ENCODE measurements at regions not wholly inside any gene's neighbourhood (a gene's known extent, or its start where the extent isn't known, plus 50 kb on each side); places are given as distances from the start of the nearest gene placed in this dataset.

DNA sequence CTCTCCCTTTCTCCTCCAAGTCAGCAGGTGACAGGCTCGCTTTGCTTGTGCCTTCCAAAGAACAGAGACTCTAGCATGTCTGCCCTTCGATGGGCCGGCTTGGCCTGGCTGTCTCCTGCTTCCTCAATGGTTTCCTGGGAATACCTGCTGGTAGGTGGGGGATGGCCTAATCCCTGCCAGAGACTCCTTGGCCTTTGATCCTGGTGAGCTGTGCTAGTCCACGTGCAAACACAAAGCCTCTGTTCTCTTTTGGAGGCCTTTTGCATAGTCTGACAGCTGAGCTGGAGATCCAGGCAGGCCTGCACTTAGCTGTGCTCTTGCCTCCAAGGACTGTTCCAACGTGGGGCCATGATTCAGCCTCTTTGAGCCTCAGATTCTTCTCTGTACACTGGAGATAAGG, 67.6 kb downstream of the ARL4C start:
- Histone ChIP-seq H3F3A (ENCODE audit: insufficient read depth, low read length) (no peaks in the 10 kb centered on the region), H3K27me3 (ENCODE audit: insufficient read depth, low read length) (no peaks in the 10 kb centered on the region), H3K27ac (ENCODE audit: low read depth, low read length, poor library complexity, severe bottlenecking) (no peak overlapping the region), H3K36me3 (ENCODE audit: insufficient read depth, low read length) (no peaks in the 10 kb centered on the region), H3K79me2 (ENCODE audit: insufficient read depth, low read length) (no peaks in the 10 kb centered on the region), H2AFZ (ENCODE audit: low read length) (no peak overlapping the region), H3K4me2 (ENCODE audit: low read length) (no peak overlapping the region), H3K4me3 (ENCODE audit: low read depth, low read length, poor library complexity, severe bottlenecking) (no peak overlapping the region), H3K9me2 (ENCODE audit: low read depth, low read length) (no peaks in the 10 kb centered on the region), H3K4me1 (ENCODE audit: insufficient read depth, low read length, severe bottlenecking) (peaks cover 41% of the 10 kb centered on the region), H3K9me3 (ENCODE audit: low read length) (no peaks in the 10 kb centered on the region), H4K20me1 (ENCODE audit: insufficient read depth, low read length) (no peaks in the 10 kb centered on the region), H3K9ac (ENCODE audit: low read length) (no peak overlapping the region)
- TF ChIP-seq EZH2 (IDR thresholded peaks at IDR 0.05; ENCODE audit: borderline replicate concordance, low read length): no peak
- TF ChIP-seq, protein P1, sequence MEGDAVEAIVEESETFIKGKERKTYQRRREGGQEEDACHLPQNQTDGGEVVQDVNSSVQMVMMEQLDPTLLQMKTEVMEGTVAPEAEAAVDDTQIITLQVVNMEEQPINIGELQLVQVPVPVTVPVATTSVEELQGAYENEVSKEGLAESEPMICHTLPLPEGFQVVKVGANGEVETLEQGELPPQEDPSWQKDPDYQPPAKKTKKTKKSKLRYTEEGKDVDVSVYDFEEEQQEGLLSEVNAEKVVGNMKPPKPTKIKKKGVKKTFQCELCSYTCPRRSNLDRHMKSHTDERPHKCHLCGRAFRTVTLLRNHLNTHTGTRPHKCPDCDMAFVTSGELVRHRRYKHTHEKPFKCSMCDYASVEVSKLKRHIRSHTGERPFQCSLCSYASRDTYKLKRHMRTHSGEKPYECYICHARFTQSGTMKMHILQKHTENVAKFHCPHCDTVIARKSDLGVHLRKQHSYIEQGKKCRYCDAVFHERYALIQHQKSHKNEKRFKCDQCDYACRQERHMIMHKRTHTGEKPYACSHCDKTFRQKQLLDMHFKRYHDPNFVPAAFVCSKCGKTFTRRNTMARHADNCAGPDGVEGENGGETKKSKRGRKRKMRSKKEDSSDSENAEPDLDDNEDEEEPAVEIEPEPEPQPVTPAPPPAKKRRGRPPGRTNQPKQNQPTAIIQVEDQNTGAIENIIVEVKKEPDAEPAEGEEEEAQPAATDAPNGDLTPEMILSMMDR (IDR thresholded peaks at IDR 0.05; ENCODE audit: low read length): no peak

DNA sequence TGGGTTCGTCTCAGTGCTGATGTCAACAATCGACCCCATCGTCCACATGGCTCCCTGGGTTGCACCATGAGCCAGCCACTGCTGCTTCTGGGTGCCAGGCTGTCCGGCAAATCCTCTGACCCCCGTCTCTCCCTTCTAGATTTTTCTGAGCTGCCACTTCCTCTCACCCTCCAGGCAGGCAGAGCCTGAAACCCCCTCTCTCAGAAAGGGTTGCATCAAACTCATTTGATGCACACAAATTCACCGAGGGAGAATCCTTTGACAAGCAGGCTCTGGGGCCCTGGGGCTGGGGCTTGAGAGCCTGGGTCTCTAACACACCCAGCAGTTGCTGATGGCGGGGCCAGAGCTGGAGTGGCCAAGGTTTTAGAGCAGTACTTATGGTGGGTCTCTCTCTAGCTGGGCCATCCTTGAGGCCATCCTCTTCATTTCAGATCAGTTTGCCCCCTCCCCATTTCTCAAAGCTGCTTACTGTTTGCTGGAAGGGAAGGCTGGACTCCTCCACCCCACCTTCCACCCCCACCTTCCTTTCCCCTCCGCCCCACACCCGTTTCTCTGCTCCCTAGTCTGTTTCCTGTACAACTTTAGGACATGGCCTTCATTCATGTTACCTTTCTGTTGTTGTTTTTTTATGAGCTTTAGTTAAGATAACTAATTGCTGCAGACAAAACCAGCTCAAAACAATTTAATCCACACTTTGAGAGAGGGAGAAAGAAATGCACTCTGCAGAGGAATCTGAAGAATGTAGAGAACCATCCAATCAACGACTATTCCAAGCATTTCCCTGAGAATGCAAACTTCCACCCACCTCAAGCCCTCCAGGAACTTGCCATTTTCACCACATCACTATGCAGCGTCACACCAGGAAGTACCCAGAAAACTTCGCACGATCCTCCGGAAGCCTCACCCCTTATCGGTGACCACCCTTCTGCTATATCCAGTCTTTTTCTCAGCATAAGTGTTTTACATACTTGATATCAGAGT, 69.5 kb downstream of the ARL4C start:
- Histone ChIP-seq H3K27ac (ENCODE audit: low read depth, low read length, poor library complexity, severe bottlenecking) (peak overlapping the region; percentile 90), H3F3A (ENCODE audit: insufficient read depth, low read length) (no peaks in the 10 kb centered on the region), H3K9me3 (ENCODE audit: low read length) (no peaks in the 10 kb centered on the region), H3K27me3 (ENCODE audit: insufficient read depth, low read length) (no peaks in the 10 kb centered on the region), H4K20me1 (ENCODE audit: insufficient read depth, low read length) (no peaks in the 10 kb centered on the region), H3K9me2 (ENCODE audit: low read depth, low read length) (no peaks in the 10 kb centered on the region), H2AFZ (ENCODE audit: low read length) (no peak overlapping the region), H3K79me2 (ENCODE audit: insufficient read depth, low read length) (no peaks in the 10 kb centered on the region), H3K4me2 (ENCODE audit: low read length) (no peak overlapping the region; the same call in 1 of the 2 replicates), H3K4me3 (ENCODE audit: low read depth, low read length, poor library complexity, severe bottlenecking) (no peak overlapping the region), H3K9ac (ENCODE audit: low read length) (peak overlapping the region; percentile 50; the same call in 1 of the 2 replicates), H3K36me3 (ENCODE audit: insufficient read depth, low read length) (no peaks in the 10 kb centered on the region), H3K4me1 (ENCODE audit: insufficient read depth, low read length, severe bottlenecking) (peaks cover 60% of the 10 kb centered on the region)
- TF ChIP-seq EZH2 (IDR thresholded peaks at IDR 0.05; ENCODE audit: borderline replicate concordance, low read length): no peak
- TF ChIP-seq, protein P1 (IDR thresholded peaks at IDR 0.05; ENCODE audit: low read length): no peak

DNA sequence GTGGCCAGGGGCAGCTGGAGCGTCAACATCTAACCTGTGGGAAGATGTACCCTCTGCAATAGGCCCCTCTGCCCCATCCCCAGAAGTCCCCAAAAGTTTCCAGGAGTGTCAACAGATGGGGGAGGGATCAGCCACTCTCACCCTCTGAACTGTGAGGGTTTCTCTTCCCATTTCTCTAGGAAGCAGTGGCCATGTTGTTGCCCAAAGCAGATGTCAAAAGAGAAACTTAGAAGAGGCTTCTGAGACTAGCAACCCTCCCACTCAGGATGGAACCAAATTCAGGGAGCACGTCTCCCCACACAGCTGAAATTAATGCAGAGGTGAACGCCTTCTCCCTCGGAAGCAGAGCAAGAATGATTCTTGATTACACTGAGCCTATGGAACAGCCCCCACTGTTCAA, 70.3 kb downstream of the ARL4C start:
- Histone ChIP-seq H3K9ac (ENCODE audit: low read length) (peak overlapping the region; percentile 50), H3F3A (ENCODE audit: insufficient read depth, low read length) (no peaks in the 10 kb centered on the region), H3K9me3 (ENCODE audit: low read length) (no peaks in the 10 kb centered on the region), H3K9me2 (ENCODE audit: low read depth, low read length) (no peaks in the 10 kb centered on the region), H3K27ac (ENCODE audit: low read depth, low read length, poor library complexity, severe bottlenecking) (peak overlapping the region; percentile 90), H3K27me3 (ENCODE audit: insufficient read depth, low read length) (no peaks in the 10 kb centered on the region), H3K4me3 (ENCODE audit: low read depth, low read length, poor library complexity, severe bottlenecking) (no peak overlapping the region), H3K4me1 (ENCODE audit: insufficient read depth, low read length, severe bottlenecking) (peaks cover 64% of the 10 kb centered on the region), H3K36me3 (ENCODE audit: insufficient read depth, low read length) (no peaks in the 10 kb centered on the region), H4K20me1 (ENCODE audit: insufficient read depth, low read length) (no peaks in the 10 kb centered on the region), H2AFZ (ENCODE audit: low read length) (no peak overlapping the region), H3K79me2 (ENCODE audit: insufficient read depth, low read length) (no peaks in the 10 kb centered on the region), H3K4me2 (ENCODE audit: low read length) (peak overlapping the region; percentile 26; the same call in 1 of the 2 replicates)
- TF ChIP-seq EZH2 (IDR thresholded peaks at IDR 0.05; ENCODE audit: borderline replicate concordance, low read length): no peak
- TF ChIP-seq, protein P1 (IDR thresholded peaks at IDR 0.05; ENCODE audit: low read length): no peak
